Body of pancreas (tissue), 4 donors: ENCODE measurements at regions not wholly inside any gene's neighbourhood (a gene's known extent, or its start where the extent isn't known, plus 50 kb on each side); places are given as distances from the start of the nearest gene placed in this dataset.

Experiments used
- POLR2A ChIP-seq, 3 donors: fragments of 450-650 bp; IDR thresholded peaks; one replicate each; pipeline ENCODE4 v1.6.1; 2016; ENCODE audit warnings: antibody characterized with exemption in 3 of 3, mild to moderate bottlenecking in 2 of 3
- TF ChIP-seq, protein P1 (sequence below), 7 experiments: fragments of 450-650 bp in 4 of 7; fragments of 200-600 bp in 3 of 7; sonication (generic) in 3 of 7; IDR thresholded peaks; one replicate each; pipeline ENCODE4 v1.5.1; 2016 to 2019; ENCODE audit warnings: antibody characterized with exemption in 7 of 7

DNA sequence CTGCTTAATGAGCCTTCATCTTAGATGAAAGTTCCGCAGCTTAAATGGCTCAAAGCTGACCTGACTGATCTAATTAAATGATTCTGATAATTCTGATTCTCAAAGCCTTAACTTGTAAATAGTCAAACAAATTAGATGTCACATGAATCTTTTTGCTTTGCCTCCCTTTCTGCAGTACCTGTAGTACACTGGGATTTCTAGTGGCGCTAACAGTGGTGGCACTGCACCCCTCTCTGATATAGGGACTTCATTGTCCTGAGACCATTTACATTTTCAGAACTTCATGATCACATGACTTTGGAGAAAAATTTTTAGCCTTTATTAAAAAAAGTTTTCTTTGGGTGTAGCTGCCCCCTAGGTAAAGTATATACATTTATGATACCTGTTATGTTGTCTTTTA, 546.7 kb upstream of the ADGRL2 start:
- TF ChIP-seq, protein P1, sequence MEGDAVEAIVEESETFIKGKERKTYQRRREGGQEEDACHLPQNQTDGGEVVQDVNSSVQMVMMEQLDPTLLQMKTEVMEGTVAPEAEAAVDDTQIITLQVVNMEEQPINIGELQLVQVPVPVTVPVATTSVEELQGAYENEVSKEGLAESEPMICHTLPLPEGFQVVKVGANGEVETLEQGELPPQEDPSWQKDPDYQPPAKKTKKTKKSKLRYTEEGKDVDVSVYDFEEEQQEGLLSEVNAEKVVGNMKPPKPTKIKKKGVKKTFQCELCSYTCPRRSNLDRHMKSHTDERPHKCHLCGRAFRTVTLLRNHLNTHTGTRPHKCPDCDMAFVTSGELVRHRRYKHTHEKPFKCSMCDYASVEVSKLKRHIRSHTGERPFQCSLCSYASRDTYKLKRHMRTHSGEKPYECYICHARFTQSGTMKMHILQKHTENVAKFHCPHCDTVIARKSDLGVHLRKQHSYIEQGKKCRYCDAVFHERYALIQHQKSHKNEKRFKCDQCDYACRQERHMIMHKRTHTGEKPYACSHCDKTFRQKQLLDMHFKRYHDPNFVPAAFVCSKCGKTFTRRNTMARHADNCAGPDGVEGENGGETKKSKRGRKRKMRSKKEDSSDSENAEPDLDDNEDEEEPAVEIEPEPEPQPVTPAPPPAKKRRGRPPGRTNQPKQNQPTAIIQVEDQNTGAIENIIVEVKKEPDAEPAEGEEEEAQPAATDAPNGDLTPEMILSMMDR (IDR thresholded peaks at IDR 0.05): no peak
- TF ChIP-seq POLR2A (IDR thresholded peaks at IDR 0.05): no peak
